ENCODE measurements at regions not wholly inside any gene's neighbourhood (a gene's known extent, or its start where the extent isn't known, plus 50 kb on each side); places are given as distances from the start of the nearest gene placed in this dataset.

DNA sequence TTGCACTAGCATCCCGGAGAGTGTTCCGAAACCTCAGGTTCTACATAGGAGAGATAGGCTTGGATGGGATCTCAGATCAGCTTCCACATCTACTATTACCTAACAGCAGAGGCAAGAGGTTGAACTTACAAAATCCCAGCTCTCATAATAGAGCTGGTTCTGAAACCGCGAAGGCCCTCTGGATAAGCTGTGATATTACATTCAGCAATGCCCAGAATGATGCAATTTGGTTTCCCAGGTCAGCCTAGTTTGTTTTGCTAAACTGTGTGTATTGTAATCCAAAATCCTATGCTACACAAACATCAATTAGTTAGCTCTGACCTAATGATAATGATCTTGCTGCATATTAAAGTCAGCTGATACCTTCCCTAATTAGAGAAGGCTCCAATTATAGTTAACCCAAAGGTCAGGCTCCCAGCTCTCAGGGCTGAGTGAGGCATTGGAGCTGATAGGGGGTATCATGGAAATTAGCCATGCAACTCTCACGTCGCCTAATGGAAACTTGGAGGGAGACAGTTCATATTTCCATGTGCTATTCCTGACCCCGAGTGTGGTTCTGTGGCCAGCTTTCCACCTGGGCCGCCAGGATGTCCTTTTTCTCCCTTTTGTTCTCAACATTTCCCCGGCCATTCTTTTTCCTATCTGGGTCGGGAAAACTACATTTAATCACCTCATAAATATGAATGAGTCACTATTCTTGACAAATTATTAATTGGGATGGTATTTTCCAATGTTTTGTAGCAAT lies 278.4 kb upstream of the IRX1 start (continued):
- TF ChIP-seq, protein P1, sequence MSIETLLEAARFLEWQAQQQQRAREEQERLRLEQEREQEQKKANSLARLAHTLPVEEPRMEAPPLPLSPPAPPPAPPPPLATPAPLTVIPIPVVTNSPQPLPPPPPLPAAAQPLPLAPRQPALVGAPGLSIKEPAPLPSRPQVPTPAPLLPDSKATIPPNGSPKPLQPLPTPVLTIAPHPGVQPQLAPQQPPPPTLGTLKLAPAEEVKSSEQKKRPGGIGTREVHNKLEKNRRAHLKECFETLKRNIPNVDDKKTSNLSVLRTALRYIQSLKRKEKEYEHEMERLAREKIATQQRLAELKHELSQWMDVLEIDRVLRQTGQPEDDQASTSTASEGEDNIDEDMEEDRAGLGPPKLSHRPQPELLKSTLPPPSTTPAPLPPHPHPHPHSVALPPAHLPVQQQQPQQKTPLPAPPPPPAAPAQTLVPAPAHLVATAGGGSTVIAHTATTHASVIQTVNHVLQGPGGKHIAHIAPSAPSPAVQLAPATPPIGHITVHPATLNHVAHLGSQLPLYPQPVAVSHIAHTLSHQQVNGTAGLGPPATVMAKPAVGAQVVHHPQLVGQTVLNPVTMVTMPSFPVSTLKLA (conservative IDR thresholded peaks at IDR 0.05): no peak
- TF ChIP-seq, protein P2, sequence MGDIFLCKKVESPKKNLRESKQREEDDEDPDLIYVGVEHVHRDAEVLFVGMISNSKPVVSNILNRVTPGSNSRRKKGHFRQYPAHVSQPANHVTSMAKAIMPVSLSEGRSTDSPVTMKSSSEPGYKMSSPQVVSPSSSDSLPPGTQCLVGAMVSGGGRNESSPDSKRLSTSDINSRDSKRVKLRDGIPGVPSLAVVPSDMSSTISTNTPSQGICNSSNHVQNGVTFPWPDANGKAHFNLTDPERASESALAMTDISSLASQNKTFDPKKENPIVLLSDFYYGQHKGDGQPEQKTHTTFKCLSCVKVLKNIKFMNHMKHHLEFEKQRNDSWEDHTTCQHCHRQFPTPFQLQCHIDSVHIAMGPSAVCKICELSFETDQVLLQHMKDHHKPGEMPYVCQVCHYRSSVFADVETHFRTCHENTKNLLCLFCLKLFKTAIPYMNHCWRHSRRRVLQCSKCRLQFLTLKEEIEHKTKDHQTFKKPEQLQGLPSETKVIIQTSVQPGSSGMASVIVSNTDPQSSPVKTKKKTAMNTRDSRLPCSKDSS (IDR thresholded peaks at IDR 0.05; ENCODE audit: low read depth, partially characterized antibody): no peak
- no peak for TF ChIP-seq NCOA2 (IDR thresholded peaks at IDR 0.05; ENCODE audit: partially characterized antibody in 2 of 2)
- TF ChIP-seq, protein P3, sequence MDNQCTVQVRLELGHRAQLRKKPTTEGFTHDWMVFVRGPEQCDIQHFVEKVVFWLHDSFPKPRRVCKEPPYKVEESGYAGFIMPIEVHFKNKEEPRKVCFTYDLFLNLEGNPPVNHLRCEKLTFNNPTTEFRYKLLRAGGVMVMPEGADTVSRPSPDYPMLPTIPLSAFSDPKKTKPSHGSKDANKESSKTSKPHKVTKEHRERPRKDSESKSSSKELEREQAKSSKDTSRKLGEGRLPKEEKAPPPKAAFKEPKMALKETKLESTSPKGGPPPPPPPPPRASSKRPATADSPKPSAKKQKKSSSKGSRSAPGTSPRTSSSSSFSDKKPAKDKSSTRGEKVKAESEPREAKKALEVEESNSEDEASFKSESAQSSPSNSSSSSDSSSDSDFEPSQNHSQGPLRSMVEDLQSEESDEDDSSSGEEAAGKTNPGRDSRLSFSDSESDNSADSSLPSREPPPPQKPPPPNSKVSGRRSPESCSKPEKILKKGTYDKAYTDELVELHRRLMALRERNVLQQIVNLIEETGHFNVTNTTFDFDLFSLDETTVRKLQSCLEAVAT (IDR thresholded peaks at IDR 0.05): no peak
- TF ChIP-seq POLR3G (IDR thresholded peaks at IDR 0.05; ENCODE audit: extremely low read depth, insufficient read length, insufficient replicate concordance): no peak
- TF ChIP-seq, protein P4, sequence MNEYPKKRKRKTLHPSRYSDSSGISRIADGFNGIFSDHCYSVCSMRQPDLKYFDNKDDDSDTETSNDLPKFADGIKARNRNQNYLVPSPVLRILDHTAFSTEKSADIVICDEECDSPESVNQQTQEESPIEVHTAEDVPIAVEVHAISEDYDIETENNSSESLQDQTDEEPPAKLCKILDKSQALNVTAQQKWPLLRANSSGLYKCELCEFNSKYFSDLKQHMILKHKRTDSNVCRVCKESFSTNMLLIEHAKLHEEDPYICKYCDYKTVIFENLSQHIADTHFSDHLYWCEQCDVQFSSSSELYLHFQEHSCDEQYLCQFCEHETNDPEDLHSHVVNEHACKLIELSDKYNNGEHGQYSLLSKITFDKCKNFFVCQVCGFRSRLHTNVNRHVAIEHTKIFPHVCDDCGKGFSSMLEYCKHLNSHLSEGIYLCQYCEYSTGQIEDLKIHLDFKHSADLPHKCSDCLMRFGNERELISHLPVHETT (CRISPR knock-in tag; conservative IDR thresholded peaks at IDR 0.05 in 1 of 2, IDR thresholded peaks at IDR 0.05 in 1 of 2): no peak
- TF ChIP-seq, protein P5, sequence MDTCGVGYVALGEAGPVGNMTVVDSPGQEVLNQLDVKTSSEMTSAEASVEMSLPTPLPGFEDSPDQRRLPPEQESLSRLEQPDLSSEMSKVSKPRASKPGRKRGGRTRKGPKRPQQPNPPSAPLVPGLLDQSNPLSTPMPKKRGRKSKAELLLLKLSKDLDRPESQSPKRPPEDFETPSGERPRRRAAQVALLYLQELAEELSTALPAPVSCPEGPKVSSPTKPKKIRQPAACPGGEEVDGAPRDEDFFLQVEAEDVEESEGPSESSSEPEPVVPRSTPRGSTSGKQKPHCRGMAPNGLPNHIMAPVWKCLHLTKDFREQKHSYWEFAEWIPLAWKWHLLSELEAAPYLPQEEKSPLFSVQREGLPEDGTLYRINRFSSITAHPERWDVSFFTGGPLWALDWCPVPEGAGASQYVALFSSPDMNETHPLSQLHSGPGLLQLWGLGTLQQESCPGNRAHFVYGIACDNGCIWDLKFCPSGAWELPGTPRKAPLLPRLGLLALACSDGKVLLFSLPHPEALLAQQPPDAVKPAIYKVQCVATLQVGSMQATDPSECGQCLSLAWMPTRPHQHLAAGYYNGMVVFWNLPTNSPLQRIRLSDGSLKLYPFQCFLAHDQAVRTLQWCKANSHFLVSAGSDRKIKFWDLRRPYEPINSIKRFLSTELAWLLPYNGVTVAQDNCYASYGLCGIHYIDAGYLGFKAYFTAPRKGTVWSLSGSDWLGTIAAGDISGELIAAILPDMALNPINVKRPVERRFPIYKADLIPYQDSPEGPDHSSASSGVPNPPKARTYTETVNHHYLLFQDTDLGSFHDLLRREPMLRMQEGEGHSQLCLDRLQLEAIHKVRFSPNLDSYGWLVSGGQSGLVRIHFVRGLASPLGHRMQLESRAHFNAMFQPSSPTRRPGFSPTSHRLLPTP (IDR thresholded peaks at IDR 0.05; ENCODE audit: borderline replicate concordance, extremely low read depth, insufficient read length): no peak
- TF ChIP-seq KDM4B (IDR thresholded peaks at IDR 0.05; ENCODE audit: borderline replicate concordance in 2 of 2, low read depth in 1 of 2): no peak
- TF ChIP-seq, protein P6, sequence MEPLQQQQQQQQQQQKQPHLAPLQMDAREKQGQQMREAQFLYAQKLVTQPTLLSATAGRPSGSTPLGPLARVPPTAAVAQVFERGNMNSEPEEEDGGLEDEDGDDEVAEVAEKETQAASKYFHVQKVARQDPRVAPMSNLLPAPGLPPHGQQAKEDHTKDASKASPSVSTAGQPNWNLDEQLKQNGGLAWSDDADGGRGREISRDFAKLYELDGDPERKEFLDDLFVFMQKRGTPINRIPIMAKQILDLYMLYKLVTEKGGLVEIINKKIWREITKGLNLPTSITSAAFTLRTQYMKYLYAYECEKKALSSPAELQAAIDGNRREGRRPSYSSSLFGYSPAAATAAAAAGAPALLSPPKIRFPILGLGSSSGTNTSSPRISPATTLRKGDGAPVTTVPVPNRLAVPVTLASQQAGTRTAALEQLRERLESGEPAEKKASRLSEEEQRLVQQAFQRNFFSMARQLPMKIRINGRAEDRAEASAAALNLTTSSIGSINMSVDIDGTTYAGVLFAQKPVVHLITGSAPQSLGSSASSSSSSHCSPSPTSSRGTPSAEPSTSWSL (CRISPR knock-in tag; IDR thresholded peaks at IDR 0.05; ENCODE audit: borderline replicate concordance): no peak
- TF ChIP-seq PML (IDR thresholded peaks at IDR 0.05; ENCODE audit: low read length): no peak
- no peak for TF ChIP-seq ZNF431 (CRISPR knock-in tag; IDR thresholded peaks at IDR 0.05)
- no peak for TF ChIP-seq CHD4 (IDR thresholded peaks at IDR 0.05; ENCODE audit: insufficient read depth, insufficient replicate concordance, low read depth, low read length, poor library complexity, severe bottlenecking)
